SK-N-MC (cell line): ENCODE measurements at regions not wholly inside any gene's neighbourhood (a gene's known extent, or its start where the extent isn't known, plus 50 kb on each side); places are given as distances from the start of the nearest gene placed in this dataset.

Experiments
- DNase-seq: peaks from one replicate; pipeline ENCODE4 v3.0.0-alpha.2; 2011; ENCODE audit warnings: low read depth, low spot score
- H3K27ac ChIP-seq: fragments of 200-600 bp; sonication (generic); 2 replicates; pipeline ENCODE4 v1.5.1; 2016; ENCODE audit warnings: mixed run types
- H3K36me3 ChIP-seq: fragments of 200-600 bp; sonication (generic); 2 replicates; pipeline ENCODE4 v1.6.1; 2017; ENCODE audit warnings: antibody characterized with exemption, low read length, mixed read lengths; ENCODE audit not compliant: insufficient read depth
- H3K4me3 ChIP-seq: fragments of 200-600 bp; sonication (generic); 2 replicates; pipeline ENCODE4 v1.5.1; 2016
- H3K9ac ChIP-seq: fragments of 200-600 bp; sonication (generic); 2 replicates; pipeline ENCODE4 v1.8.0; 2017; ENCODE audit warnings: mixed run types, mixed read lengths; ENCODE audit not compliant: insufficient read length
- H3K9me3 ChIP-seq: fragments of 200-600 bp; sonication (generic); 2 replicates; pipeline ENCODE4 v1.6.1; 2017; ENCODE audit warnings: low read depth, mild to moderate bottlenecking, antibody characterized with exemption, low read length, moderate library complexity, mixed read lengths
- EZH2 ChIP-seq: fragments of 200-600 bp; sonication (generic); IDR thresholded peaks from one replicate; pipeline ENCODE4 v1.6.1; 2017; ENCODE audit warnings: antibody characterized with exemption
- FOXP2 ChIP-seq: optimal IDR thresholded peaks from 2 replicates; pipeline ENCODE3; 2011; ENCODE audit warnings: mild to moderate bottlenecking, moderate library complexity; ENCODE audit not compliant: insufficient read depth; ENCODE audit errors: extremely low read length, control extremely low read depth
- POLR2AphosphoS5 ChIP-seq: IDR thresholded peaks from 2 replicates; pipeline ENCODE4 v1.6.1; 2012; ENCODE audit warnings: mild to moderate bottlenecking, low read depth, low read length, borderline replicate concordance

GRCh38 chr2:128644718-128645256, 326.1 kb upstream of the HS6ST1 start:
- Histone ChIP-seq H3K27ac (no peak overlapping the region), H3K9me3 (no peaks in the 10 kb centered on the region), H3K36me3 (no peaks in the 10 kb centered on the region), H3K9ac (no peak overlapping the region), H3K4me3 (no peak overlapping the region)
- TF ChIP-seq POLR2AphosphoS5 (no peak), EZH2 (no peak), FOXP2 (no peak)
- no peak for DNase-seq

- TF ChIP-seq POLR2AphosphoS5 (no peak), EZH2 (no peak)
- H3K4me3 ChIP-seq, result no peak overlapping the region
- no peaks in the 10 kb centered on the region for H3K36me3 ChIP-seq
- no peak overlapping the region for H3K9ac ChIP-seq
- no peak for DNase-seq
- no peak overlapping the region for H3K27ac ChIP-seq
- H3K9me3 ChIP-seq, result no peaks in the 10 kb centered on the region
Measured at GRCh38 chr2:128645631-128646030, 327.0 kb upstream of the HS6ST1 start.

GRCh38 chr2:128646091-128646490, 327.4 kb upstream of the HS6ST1 start:
- Histone ChIP-seq H3K36me3 (no peaks in the 10 kb centered on the region), H3K4me3 (no peak overlapping the region), H3K9ac (no peak overlapping the region), H3K9me3 (no peaks in the 10 kb centered on the region), H3K27ac (no peak overlapping the region)
- no peak for DNase-seq
- TF ChIP-seq EZH2, result no peak
- no peak for TF ChIP-seq POLR2AphosphoS5
- TF ChIP-seq FOXP2, result no peak

GRCh38 chr2:128646691-128647090, 328.0 kb upstream of the HS6ST1 start:
- Histone ChIP-seq H3K4me3 (no peak overlapping the region), H3K36me3 (no peaks in the 10 kb centered on the region), H3K9ac (no peak overlapping the region), H3K27ac (no peak overlapping the region), H3K9me3 (no peaks in the 10 kb centered on the region)
- TF ChIP-seq POLR2AphosphoS5, result no peak
- TF ChIP-seq EZH2, result no peak
- no peak for DNase-seq

GRCh38 chr2:128651000-128651399, 332.3 kb upstream of the HS6ST1 start:
- H3K4me3 ChIP-seq, result no peak overlapping the region
- TF ChIP-seq EZH2, result no peak
- no peak for TF ChIP-seq POLR2AphosphoS5
- no peak for DNase-seq

GRCh38 chr2:128654408-128654807, 335.7 kb upstream of the HS6ST1 start:
- Histone ChIP-seq H3K27ac (no peak overlapping the region), H3K4me3 (no peak overlapping the region), H3K36me3 (no peaks in the 10 kb centered on the region), H3K9me3 (no peaks in the 10 kb centered on the region), H3K9ac (no peak overlapping the region)
- DNase-seq, result no peak
- TF ChIP-seq EZH2 (no peak), FOXP2 (no peak), POLR2AphosphoS5 (no peak)

More at GRCh38 chr2:128651000-128651399, 332.3 kb upstream of the HS6ST1 start:
- H3K27ac ChIP-seq, result no peak overlapping the region
- H3K36me3 ChIP-seq, result no peaks in the 10 kb centered on the region
- H3K9ac ChIP-seq, result no peak overlapping the region
- no peaks in the 10 kb centered on the region for H3K9me3 ChIP-seq

GRCh38 chr2:128660836-128661235, 342.2 kb upstream of the HS6ST1 start:
- TF ChIP-seq POLR2AphosphoS5 (no peak), EZH2 (no peak), FOXP2 (no peak)
- Histone ChIP-seq H3K9me3 (no peaks in the 10 kb centered on the region), H3K4me3 (no peak overlapping the region), H3K9ac (no peak overlapping the region), H3K36me3 (no peaks in the 10 kb centered on the region), H3K27ac (no peak overlapping the region)
- DNase-seq, result no peak

GRCh38 chr2:128661311-128661710, 342.6 kb upstream of the HS6ST1 start:
- TF ChIP-seq FOXP2 (no peak), EZH2 (no peak)
- Histone ChIP-seq H3K36me3 (no peaks in the 10 kb centered on the region), H3K4me3 (no peak overlapping the region), H3K27ac (no peak overlapping the region), H3K9me3 (no peaks in the 10 kb centered on the region), H3K9ac (no peak overlapping the region)
- DNase-seq, result no peak

- DNase-seq, result no peak
- TF ChIP-seq FOXP2, result no peak
- no peak for TF ChIP-seq POLR2AphosphoS5
- no peak for TF ChIP-seq EZH2
- no peaks in the 10 kb centered on the region for H3K36me3 ChIP-seq
- H3K4me3 ChIP-seq, result no peak overlapping the region
- H3K9me3 ChIP-seq, result no peaks in the 10 kb centered on the region
- H3K27ac ChIP-seq, result no peak overlapping the region
- H3K9ac ChIP-seq, result no peak overlapping the region
Measured at GRCh38 chr2:128662051-128662471, 343.4 kb upstream of the HS6ST1 start.
